Panc1 (cell line): ENCODE measurements at regions not wholly inside any gene's neighbourhood (a gene's known extent, or its start where the extent isn't known, plus 50 kb on each side); places are given as distances from the start of the nearest gene placed in this dataset.

ENCODE experiments used
- CTCF ChIP-seq: fragments of 450-650 bp; IDR thresholded peaks from 2 replicates; pipeline ENCODE4 v1.5.1; 2017; ENCODE audit warnings: mild to moderate bottlenecking
- POLR2AphosphoS5 ChIP-seq: IDR thresholded peaks from 2 replicates; pipeline ENCODE4 v1.6.1; 2012; ENCODE audit warnings: mild to moderate bottlenecking, low read depth, low read length, moderate library complexity
- REST ChIP-seq, 2 experiments: IDR thresholded peaks; 2 replicates each; pipeline ENCODE4 v1.6.1; 2011 to 2012; ENCODE audit warnings: low read depth in 2 of 2, control low read depth in 1 of 2, low read length in 1 of 2, mild to moderate bottlenecking in 1 of 2, moderate library complexity in 1 of 2; ENCODE audit not compliant: insufficient read depth in 1 of 2
- TCF7L2 ChIP-seq: IDR thresholded peaks from 2 replicates; pipeline ENCODE4 v1.6.1; 2011; ENCODE audit warnings: mild to moderate bottlenecking, low read depth, low read length, inconsistent platforms

- no peak for TF ChIP-seq CTCF
- no peak for TF ChIP-seq REST (IDR thresholded peaks at IDR 0.05; ENCODE audit: insufficient read depth in 1 of 2, low read depth in 2 of 2, low read length in 1 of 2)
- no peak for TF ChIP-seq POLR2AphosphoS5
- no peak for TF ChIP-seq TCF7L2
These were observed 52.4 kb upstream of the LMO2 start for GRCh38 chr11:33944345-33944692.
